ENCODE measurements at regions not wholly inside any gene's neighbourhood (a gene's known extent, or its start where the extent isn't known, plus 50 kb on each side); places are given as distances from the start of the nearest gene placed in this dataset.
"Not testable (repeated sequence)": the region's sequence is repeated elsewhere in the genome, so short reads cannot be mapped to it uniquely, and the experiment has no call there.

DNA sequence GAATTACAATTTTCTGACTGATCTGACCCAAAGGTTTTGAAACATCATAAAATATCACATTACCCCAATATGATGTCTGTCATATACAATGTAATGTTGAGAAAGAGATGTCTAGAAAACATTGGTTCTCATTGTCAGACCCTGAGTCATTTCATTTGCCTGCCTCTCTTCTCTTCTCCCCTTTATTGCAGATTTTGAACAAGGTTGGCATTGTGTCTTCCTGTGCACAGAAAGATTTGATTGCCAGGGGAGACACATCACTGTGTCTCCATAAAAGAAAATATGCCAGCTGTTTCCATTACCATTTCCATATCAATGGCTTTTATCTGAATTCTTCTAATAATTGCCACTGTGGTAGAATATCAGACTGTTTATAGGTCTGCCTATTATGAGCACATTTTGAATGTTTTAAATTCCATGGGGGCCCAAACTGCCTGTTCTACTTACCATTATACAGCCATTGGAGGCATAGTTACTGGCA lies 65.6 kb downstream of the IFI44 start:
- DNase-seq (ENCODE audit: low read depth in 4 of 4, low spot score in 1 of 4): no peak

DNA sequence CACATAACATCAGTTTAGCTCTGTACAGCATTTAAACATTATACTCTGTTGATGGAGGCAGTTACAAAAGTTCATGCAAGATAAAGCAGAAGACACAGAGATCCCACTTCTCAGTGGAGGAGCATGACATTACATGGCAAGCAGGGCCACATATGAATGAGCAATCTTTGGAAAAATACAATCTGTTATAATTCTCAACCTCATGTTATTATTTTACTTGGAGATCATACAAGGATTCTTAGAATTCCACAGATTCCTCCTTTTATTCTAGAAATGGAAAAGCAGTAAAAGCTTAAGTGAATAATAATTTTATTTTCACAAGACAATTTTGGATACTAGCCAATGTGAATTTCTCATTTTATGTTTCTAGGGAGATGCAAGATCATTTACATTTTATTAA lies 66.6 kb downstream of the IFI44 start:
- no peak for DNase-seq (ENCODE audit: low read depth in 4 of 4, low spot score in 1 of 4)

DNA sequence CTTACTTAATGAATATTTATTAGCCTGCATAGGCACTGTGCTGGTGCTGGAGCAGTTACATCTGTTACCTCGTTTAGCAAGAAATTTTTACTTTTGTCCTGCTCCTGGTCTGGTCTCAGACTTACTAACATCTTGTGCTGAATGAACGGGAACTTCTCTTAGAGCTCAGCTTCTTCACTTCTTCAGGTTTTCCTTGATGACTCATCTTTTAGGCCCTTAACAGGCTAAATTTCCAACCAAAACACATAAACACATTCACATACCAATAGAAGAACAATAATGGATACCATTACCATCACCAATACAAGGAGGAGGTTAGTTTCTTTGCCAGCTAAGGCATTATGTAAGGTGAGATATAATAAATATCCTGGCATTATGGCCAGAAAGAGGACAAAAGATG lies 68.9 kb downstream of the IFI44 start:
- no peak for DNase-seq (ENCODE audit: low read depth in 4 of 4, low spot score in 1 of 4)

DNA sequence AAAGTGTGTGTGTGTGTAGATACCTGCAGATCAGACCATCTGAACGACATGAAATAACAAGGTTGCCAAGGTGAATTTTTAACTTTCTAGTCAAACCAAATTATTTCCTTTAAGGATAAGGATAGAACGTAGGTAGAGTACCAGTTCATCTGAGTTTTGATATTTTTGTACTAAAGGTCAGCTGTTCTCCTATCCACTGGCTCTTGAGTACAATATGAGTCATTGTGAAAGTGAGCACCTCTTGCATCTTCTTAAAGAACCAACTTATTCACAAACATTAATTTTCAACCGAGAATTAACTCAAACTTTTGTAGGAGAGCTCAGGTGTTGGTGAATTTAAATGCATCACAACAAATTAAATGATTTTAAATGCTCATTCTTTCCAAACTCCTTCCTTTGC lies 71.5 kb downstream of the IFI44 start:
- DNase-seq (ENCODE audit: low read depth in 4 of 4, low spot score in 1 of 4): no peak

DNA sequence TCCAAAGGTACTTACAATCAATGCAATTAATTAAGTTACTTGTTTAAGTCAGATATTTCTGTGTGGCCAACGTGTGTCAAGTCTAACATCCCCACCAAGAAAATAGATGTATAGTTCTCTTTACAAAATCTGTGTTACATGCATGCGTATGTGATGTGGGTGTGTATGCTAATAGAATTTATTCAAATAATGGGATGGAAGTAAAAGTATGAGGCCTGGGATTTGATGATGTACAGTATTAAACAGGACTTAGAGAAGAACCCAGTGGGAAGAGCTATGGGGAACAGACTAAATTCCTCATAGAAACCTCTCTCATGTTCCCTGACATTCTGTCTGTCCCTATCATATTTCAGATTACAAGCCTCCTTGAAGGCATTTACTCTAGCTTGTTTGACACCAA lies 72.5 kb downstream of the IFI44 start:
- DNase-seq (ENCODE audit: low read depth in 4 of 4, low spot score in 1 of 4): no peak

DNA sequence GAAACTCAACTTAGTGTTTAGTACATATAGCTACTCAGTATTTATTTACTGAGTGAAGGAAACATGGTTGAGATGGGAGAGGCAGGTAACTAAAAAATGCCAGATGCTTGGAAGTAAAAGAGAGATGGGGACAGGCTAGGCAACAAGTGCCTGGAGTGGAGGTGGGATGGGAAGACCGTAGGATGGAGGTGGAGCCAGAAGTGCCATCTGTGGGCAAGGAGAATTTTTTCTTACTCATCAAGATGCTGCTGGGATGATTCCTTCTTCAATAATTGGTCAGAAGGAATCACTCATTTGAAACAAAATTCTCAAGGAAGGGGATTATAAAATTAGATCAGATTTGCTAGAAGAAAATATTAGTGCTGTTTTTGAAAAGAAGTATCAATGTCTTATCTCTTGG lies 72.9 kb downstream of the IFI44 start:
- no peak for DNase-seq (ENCODE audit: low read depth in 4 of 4, low spot score in 1 of 4)

DNA sequence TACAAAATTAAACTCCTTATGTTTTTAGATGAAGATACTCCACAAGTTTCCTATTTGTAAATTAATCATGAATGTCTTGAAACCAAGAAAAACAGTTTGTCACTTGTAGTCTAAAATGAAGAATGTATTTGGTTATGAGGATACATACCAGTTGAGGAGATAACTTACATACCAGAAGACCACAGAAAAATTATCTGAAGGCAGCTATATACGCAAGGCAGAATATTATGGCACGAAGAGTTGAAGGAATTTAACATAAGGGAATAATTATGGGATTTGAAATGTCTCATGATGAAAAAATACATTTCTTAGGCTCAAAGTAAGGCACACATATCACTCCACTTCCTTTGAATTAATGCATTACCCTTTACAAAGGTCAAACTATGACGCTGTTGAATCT lies 73.3 kb downstream of the IFI44 start:
- no peak for DNase-seq (ENCODE audit: low read depth in 4 of 4, low spot score in 1 of 4)

DNA sequence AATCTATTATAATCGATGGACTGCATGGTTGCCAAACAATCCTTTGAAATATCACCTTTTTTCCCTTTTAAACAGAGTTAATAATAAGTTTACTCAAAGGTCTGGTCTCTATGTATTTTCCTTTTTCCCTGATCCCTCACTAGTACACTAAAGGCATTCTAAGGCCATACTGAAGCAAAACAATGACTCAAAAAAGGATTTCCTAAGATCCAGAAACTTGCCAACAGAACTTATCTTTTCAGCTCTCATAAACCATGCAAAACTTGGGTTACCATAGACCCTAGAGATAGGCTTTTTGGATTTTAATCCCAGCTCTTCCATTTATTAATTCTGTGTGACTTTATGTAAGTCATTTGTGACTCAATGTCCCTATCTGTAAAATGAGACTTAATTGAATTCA lies 77.1 kb downstream of the IFI44 start:
- DNase-seq (ENCODE audit: low read depth in 4 of 4, low spot score in 1 of 4): no peak

DNA sequence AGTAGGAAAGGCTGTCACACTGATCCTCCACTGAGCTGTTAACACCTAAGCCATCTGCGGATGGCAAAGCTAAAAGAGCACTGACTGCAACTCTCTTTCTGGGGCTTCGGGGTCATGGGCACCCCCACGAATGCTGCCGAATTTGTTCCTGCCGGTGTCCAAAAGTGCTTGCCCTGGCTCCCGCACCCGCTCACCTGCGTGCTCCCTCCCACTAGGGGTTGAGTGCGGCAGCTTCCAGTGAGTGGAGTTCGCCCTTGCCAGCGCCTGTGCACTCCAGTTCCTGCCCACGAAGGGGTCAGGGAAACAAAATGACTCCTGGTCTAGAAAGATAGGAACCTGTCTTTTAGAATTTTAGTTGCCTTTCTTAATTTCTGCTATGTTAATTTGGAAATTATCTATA lies 78.7 kb downstream of the IFI44 start:
- DNase-seq (ENCODE audit: low read depth in 4 of 4, low spot score in 1 of 4): no peak

DNA sequence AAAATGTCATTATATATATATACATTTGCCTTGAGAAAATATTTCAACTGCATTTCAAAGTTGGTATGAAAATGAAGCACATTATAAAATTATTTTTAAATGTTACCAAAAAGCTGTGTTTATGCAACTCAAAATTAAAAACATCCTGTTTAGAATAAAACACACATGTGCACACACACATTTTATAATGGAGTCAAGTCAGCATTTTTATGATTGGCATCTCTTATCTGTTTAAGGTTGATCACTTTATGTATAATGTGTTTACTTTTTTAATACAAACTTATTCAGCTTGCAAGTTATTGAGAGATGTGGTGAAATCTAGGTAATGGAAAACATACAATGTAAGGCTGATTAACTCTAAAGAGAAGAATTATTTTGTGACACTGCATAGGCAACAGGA lies 80.4 kb downstream of the IFI44 start:
- no peak for DNase-seq (ENCODE audit: low read depth in 4 of 4, low spot score in 1 of 4)

DNA sequence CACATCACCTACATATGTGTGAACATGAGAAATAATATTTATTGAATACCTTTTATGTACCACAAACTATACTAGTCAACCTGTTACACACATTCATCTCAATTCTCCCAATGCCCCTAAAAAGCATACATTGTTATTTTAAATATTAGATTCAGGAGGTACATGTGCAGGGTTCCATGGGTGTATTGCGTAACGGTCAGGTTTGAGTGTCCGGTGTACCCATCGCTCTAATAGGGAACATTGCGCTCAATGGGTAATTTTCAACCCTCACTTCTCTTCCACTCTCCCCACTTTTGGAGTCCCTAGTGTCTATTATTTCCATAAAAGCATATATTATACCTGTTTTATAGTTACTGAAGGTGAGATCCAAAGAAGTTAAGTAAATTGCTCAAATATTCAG lies 82.0 kb downstream of the IFI44 start:
- DNase-seq (ENCODE audit: low read depth in 4 of 4, low spot score in 1 of 4): no peak

DNA sequence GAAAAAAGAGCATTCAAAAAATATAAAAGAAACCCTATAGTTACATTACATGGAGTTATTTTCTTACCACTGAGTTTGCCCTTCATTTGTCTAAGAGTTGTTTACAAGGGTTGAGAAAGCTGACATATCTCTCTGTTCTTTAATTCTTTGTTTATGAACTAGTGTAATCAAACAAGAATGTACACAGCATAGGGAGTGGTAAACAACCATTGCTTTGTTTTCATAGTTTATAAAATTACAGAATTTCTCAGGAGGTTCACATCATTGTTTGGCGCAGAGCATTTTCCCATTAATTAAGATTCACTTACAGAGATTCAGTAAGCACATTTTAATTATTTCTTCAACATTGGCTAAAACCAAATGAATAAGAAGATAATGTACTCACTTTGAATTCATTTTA lies 87.6 kb downstream of the IFI44 start:
- no peak for DNase-seq (ENCODE audit: low read depth in 4 of 4, low spot score in 1 of 4)

DNA sequence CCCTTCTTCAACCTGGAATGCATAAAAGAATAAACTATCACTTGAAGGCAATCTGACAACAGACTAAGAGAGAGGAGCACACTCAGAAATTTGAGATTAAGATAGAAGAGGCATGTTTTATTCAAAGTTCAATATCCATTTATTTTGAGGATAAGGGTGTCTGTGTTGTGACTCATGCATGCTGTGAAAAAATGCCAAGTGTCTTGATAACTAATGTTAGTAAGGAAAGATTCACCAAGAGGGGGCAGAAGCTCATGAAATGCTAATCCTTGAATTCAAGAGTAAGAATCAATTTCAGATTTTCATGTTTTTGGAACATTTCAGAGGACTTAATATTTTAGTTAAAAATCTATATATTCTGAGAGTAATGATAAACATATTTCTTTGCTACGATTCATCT lies 94.0 kb downstream of the IFI44 start:
- DNase-seq (ENCODE audit: low read depth in 4 of 4, low spot score in 1 of 4): no peak

DNA sequence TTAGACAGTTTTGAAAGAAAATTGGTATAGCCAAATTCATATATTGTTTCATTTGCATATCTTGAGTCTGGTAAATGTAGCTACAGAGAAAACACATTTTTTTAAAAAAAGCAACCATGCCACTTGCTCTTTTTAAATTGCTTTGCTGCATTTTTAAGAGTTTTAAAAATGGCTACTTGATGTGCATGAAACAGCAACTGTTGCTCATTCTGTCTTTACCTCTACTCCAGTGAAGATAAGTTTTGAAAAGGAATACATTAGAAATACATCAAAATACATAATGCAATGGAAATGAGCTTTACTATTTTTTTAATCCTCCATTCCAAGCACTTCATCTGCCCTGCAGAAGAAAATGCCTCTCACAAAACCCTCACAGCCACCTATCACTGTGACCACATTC lies 95.5 kb downstream of the IFI44 start:
- DNase-seq (ENCODE audit: low read depth in 4 of 4, low spot score in 1 of 4): no peak

DNA sequence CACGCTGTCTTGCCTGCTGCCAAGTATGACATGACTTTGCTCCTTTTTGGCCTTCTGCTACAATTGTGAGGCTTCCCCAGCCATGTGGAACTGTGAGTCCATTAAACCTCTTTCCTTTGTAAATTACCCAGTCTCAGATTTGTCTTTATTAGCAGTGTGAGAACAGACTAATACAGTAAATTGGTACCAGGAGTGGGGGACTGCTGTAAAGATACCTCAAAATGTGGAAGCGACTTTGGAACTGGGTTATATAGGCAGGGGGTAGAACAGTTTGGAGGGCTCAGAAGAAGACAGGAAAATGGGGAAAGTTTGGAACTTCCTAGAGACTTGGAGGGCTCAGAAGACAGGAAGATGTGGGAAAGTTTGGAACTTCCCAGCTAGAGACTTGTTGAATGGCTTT lies 104.0 kb downstream of the IFI44 start:
- not testable (repeated sequence) for DNase-seq (ENCODE audit: low read depth in 4 of 4, low spot score in 1 of 4)

DNA sequence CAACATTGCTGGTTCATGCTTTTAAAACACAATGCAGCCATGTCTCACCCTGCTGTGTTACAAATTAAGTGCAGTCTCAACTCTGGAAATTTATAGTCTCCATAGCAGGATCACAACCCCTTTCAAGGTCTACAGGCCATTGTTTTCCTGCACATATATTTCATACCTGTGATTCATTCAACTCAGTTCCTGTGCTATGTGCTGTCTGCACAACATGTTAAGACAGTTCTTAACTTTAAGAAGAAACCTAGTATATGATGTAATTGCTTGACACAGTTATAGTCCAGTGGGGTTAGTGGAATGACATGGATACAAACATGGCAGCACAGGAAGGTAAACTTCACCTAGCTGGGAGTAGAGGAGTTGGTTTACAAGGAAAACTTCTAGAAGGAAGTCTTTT lies 106.4 kb downstream of the IFI44 start:
- DNase-seq (ENCODE audit: low read depth in 4 of 4, low spot score in 1 of 4): no peak

DNA sequence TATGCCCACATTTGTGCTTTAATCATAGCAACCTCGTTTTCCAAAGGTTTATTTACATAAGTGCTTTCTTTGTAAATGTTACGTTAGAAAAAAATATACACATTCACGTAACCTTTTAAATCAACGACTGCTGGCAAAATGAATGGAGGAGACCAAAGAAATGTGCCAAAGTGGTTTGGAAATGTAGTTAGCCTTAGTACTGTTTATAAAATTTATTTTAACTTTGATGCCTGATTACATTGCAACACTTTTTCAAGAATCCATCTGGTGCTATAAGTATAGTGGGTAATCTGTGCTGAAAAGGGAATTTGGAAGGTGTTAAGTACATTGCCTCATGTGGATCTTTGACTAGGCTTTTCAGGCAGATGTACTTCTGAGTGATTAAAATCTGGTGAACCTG lies 108.9 kb downstream of the IFI44 start:
- DNase-seq (ENCODE audit: low read depth in 4 of 4, low spot score in 1 of 4): no peak

DNA sequence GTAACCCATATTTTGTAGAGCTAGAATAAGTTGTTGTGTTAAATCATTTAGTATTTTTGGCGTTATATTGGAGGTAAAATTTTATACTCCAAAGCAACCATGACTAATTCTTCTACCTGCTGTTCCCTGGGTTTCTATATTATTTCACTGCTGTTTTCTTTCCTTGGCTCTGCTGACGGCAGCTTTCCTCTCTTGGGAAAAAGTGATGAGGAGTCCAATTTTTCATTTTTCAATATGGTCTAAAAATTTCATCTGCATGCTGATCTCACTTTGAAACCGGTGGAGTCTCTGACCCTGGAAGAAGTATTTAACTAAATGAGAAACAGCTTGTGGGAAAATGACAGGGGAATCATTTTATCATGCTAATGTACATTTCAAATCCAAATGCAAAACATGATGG lies 110.2 kb downstream of the IFI44 start:
- no peak for DNase-seq (ENCODE audit: low read depth in 4 of 4, low spot score in 1 of 4)

DNA sequence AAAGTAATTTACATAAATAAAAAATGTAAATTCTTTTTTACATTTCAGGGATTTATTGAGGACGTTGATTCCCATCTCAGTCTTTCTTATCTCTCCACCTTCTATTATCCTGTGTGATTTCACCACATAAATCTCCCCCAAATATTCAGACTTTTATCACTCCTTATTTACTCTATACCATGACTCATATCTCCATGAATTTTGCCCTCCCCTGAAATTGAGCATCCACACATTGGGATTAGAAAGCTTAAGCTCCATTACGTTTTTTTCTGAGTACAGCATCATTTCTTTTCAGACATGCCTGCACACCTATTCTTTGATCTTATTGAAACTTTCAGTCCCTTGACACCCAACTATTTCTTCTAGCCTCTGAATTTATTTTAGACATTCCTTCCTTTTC lies 111.2 kb downstream of the IFI44 start:
- DNase-seq (ENCODE audit: low read depth in 4 of 4, low spot score in 1 of 4): no peak

DNA sequence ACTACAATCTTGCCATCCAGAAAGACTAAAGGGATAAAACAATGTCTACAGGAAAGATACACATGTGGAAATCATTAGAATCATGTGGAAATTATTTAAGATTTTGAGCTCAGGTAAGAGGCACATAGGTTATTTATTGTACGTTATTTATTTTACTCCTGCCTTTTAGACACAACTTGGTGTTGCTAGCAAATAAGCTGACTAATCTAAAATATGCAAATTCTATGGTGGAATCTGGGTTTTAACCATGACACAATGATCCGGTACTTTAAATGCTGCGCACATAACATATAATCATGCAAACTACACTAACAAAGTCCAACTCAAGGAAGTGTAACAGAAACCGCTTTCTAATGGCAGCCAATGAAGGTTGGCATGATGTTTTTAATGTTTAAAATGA lies 112.5 kb downstream of the IFI44 start:
- no peak for DNase-seq (ENCODE audit: low read depth in 4 of 4, low spot score in 1 of 4)

DNA sequence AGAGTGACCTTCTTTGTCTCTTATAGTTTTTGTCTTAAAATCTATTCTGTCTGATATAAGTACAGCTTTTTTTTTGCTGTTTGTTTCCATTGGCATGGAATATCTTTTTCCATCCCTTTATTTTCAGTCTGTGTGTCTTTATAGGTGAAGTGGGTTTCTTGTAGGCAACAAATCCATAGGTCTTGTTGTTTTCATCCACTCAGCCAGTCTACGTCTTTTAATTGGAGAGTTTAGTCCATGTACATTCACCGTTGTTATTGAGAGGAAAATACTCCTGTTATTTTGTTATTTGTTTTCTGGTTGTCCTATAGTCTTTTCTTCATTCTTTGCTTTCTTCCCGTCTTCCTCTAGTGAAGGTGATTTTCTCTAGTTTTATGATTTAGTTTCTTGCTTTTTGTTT lies 115.9 kb downstream of the IFI44 start:
- DNase-seq (ENCODE audit: low read depth in 4 of 4, low spot score in 1 of 4): no peak

DNA sequence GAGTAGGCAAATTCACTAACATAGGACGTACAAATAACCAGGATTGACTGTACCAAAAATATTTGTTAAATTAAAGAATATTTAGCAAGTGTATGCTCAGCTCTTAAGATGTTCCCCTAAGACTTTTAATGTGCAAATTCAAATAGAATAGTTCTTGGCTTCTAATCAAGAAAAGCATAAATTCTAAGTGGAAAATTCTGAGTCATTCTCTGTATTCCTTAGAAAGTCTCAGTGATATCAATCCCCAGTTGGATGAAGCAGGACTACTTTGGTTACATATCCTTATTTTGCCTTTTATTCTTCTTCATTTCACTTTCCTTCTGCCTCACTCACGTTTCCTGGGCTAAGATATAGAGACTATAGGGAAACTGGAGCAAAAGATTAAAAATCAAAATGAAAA lies 130.2 kb downstream of the IFI44 start:
- DNase-seq (ENCODE audit: low read depth in 4 of 4, low spot score in 1 of 4): no peak

DNA sequence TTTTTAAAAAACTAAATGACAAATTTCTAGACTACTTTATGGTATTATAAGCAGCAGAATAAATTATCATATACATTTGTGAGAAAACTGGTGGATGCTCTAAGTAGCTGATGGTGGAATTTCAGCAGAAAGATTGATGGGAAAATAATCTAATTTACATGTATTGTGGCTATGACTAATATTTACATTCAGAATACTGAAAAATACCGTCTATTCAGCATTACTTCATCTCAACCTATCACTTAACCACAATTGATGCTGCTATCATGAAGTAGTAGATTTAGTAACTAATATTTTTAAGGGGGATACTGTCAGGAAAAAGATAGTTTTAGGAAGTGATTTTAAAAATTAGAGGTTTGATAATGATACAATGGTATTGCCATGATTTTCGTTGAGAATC lies 137.9 kb downstream of the IFI44 start:
- DNase-seq (ENCODE audit: low read depth in 4 of 4, low spot score in 1 of 4): no peak

DNA sequence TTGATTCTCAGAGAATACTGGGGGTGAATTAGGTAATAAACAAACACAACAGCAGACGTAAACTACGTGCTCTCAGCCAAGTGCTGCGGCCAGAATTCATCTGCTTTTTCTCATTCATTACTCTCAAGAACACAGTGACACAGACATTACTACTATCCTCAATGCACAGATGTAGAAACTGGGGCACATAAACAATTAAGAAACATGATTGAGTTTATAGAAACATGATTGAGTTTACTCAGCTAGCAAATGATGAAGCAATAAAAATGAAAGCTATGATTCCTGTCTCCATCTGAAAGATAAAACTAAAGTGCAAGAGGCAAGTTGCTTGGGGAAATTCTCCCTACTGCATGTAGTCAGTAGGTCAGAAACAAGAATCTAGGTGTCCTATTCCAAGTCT lies 140.5 kb downstream of the IFI44 start:
- no peak for DNase-seq (ENCODE audit: low read depth in 4 of 4, low spot score in 1 of 4)
